ENCODE measurements at regions not wholly inside any gene's neighbourhood (a gene's known extent, or its start where the extent isn't known, plus 50 kb on each side); places are given as distances from the start of the nearest gene placed in this dataset.
"Not testable (repeated sequence)": the region's sequence is repeated elsewhere in the genome, so short reads cannot be mapped to it uniquely, and the experiment has no call there.

DNA sequence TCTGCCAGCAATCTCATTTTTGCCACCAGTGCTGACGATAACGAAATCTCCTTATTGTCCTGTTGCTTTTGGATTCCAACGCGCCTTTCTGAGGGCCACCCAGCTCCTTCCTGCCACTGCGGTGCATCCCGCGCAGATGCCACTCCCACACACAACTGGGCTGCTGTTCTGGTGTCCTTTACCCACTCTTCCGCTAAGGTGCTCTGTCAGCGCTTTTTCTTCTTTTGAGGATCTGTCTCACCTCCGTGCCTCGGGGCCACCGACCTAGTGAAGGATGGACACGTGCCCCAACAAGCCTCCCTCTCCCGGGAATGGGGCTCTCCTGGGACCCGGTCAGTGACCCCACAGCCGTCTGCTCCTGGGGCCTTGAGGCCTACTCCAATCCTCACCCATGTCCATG, 314.3 kb upstream of the COBL start:
- DNase-seq (ENCODE audit: low read depth in 2 of 2): no peak

DNA sequence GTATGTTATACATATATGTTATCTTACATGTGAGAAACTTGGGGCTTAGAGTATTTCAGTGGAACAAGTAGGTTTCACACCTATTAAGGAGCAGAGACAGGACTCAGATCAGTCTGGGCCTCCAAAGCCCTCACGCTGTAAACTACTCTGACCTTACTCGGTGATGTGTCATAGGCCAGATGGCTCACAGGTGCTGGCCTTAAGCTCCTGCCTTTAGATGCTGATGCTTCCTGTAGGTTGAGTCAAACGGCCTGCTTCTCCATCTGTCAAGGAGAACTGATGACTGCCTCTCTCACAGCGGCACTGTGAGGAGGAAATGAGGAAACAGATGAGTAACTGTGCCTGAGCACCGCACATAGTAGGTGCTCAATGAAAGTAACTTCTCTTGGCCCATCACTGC, 312.6 kb upstream of the COBL start:
- no peak for DNase-seq (ENCODE audit: low read depth in 2 of 2)

DNA sequence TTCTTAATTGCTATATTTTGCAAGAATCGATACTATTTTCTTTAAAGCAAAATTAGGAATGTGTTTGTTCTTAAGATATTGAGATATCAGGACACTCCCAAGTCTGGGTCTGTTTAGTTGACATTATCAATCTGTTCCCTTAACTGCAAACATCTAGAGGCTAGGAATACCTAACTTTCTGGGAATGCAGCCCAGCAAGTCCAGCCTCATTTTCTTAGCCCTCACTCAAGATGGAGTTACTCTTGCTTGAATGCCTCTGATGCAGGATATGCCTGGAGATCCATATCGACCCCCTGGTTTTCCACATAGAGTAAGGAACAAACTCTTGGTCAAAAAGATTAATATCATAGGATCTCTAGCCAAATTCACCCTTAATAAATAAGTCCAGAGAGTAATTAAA, 305.3 kb upstream of the COBL start:
- no peak for DNase-seq (ENCODE audit: low read depth in 2 of 2)

DNA sequence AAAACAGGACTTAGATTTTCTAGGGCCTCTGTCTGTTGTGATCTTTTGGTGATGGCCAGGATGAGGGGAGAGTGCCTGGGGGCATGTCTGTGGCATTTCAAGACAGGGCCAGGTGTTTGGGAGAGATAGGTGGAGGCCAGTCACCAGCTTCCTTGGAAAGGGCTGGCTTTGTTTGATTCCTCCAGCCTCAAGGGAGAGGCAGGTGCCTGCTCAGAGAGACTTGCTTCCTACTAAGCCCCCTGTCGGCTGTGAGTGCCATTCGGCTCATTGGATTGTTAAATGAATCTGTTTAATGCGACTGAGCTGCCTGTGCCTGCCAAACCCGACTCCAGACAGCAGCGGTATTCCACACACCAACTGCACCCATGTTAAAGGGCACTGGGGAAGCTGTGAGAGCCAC, 304.1 kb upstream of the COBL start:
- no peak for DNase-seq (ENCODE audit: low read depth in 2 of 2)

DNA sequence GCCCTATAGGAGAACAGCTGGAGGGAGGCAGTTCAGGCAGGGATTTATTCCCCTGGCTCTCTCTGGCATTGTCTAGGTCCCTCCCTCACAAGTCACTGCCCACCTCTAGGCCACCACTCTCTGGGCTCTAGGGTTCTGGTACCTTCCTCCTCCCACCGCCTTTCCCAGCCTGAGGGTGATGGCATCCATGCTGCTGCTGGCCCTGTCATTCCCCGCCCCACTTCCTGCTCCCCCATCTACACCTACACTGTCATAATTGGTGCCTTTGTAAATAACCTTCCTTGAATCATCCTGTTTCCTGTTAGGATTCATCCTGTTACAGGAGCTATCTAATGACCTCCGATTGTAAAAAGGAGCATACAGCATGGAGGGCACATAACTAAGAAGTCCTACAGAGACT, 303.3 kb upstream of the COBL start:
- no peak for DNase-seq (ENCODE audit: low read depth in 2 of 2)

DNA sequence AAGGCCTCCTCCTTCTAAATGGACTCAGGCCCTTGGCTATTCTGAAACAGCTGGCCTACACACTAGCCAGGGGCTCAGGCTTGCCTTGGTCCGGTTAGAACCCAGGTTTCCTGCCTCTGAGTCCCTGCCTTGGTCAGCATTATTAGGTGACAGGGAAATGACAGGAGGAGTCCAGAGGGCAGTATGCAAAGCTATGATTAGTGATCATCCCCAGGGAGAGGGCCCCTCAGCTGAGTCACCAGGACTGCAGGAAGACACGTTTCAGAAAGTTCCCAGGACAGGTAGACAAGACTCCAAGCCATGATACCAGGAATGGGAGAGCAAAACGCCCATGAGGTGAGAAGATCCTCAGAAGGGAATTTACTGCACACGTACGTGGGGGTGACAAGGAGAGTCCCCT, 301.1 kb upstream of the COBL start:
- no peak for DNase-seq (ENCODE audit: low read depth in 2 of 2)

DNA sequence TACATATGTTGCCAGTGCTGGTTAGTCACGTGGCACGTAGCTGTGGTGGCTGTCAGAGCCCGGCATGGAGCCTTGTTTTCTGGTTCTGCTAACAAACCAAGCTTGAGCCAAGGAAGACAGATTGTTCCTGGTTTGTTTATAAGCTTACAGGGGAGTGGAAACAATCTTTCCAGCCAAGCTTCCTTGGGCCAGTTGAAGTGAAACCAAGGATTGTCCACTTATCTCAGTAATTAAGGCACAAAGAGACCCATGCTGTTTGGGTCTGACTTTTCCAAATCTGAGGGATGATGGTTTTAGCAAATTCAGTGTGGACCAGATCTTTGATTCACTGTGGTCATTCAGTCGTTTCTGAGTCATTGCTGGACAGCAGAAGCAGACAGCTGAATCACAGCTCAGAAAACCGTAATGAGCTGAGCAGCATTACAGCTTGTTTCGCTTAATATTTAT, 297.3 kb upstream of the COBL start:
- no peak for DNase-seq (ENCODE audit: low read depth in 2 of 2)

DNA sequence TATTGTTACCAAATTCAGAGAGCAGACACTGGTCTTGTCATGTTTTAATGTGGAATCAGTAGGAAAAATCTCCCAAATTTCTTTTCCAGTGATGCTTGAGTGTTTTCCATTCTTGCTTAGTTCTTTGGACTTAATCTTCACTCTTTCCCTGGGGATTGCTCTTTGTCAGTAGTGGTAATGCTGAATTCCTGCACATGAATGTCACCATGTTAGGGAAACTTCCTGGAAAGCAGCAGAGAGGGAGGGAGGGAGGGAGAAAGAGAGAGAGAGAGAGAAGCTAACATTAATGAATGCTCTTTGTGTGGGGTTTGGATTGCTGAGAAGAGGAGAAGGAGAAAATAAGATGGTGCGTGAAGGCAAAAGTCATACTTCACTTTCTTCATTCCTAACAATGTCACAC, 295.3 kb upstream of the COBL start:
- no peak for DNase-seq (ENCODE audit: low read depth in 2 of 2)

DNA sequence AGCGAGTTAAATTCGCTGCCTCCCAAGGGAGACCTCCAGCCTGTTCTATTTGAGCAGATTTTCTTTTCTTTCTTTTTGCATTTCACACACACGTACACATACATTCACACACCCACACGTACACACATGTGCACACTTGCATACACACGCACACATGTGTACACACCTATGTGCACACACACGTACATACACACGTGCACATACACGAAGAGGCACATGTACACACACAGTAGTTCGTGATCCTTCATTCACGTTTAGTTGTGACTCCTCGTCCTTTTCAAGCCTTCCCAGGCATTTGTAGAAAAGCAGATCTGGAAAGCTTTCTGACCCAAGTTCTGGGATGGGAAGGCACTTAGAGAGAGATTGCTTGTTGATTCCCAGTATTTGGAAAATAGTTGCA, 290.8 kb upstream of the COBL start:
- no peak for DNase-seq (ENCODE audit: low read depth in 2 of 2)

DNA sequence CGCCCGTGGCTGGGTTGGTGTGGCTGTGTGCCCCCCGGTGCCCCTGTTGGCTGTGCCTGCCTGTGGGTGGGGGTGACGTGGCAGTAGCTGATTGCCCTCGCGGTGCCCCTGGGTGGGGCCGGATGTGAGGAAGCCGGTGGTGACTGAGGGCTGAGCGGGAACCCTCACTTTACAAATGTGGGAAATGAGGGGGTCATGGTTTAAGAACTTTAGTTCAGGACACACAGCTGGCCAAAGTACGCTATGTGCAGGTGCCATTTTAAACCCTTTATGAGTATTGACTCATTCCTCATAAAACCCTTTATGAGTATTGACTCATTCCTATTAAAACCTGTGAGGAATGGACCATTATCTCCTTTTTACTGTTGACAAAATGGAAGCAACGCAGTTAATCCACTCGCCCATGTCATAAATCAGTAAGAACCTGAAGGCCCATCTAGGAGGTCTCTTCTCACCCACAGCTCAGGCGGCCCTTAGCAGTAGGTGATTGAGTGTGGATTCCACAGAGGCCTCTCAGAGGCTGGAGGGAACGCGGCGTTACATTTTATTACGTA, 290.1 kb upstream of the COBL start:
- no peak for DNase-seq (ENCODE audit: low read depth in 2 of 2)

DNA sequence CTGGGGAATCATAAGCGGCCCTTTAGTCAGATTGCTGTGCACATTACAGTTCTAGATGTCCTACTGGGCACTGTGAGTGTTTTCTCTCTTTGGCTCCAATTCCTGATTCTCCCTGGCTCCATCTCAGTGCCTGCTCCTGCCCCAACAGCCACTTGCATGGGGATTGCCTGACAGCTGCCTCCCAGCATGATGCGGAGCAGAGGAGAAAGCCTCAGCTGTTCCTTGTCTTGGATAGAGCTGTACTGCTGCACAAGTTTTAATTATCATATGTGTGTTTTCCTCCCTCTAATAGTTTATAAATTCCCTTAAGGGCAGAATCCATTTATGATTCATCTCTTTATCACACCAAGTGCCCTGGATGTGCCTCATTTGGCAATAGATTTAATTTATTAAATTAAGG, 285.8 kb upstream of the COBL start:
- DNase-seq (ENCODE audit: low read depth in 2 of 2): no peak

DNA sequence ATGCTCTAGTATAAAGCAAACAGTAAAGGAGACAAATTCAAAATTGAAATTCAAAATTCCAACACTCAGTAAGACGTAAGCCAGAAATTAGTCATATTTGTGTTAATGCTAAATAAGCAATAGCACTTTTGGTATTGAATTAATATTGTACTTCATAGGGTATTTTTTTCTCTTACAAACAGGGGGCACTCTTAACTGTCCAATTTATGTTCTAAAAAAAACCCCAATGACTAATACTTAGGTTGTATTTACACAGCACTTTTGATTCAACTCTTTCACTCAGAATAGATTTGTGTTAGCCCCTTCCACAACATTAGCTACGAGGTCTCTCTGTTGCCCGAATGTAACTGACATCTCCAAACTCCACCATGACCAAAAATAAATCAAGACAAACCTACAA, 284.9 kb upstream of the COBL start:
- DNase-seq (ENCODE audit: low read depth in 2 of 2): no peak

DNA sequence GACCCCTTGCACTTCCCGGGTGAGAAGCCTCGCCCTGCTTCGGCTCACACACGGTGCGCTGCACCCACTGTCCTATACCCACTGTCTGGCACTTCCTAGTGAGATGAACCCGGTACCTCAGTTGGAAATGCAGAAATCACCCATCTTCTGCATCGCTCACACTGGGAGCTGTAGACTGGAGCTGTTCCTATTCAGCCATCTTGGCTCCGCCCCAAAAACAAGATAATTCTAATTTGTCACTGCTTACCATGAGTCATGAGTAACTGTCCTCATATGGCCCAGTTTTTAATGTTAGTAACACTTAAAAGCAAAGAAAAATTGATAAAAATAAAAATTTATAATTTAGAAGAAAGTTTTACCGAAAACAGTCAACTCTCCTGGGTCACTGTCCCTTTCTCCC, 283.3 kb upstream of the COBL start:
- DNase-seq (ENCODE audit: low read depth in 2 of 2): not testable (repeated sequence)

DNA sequence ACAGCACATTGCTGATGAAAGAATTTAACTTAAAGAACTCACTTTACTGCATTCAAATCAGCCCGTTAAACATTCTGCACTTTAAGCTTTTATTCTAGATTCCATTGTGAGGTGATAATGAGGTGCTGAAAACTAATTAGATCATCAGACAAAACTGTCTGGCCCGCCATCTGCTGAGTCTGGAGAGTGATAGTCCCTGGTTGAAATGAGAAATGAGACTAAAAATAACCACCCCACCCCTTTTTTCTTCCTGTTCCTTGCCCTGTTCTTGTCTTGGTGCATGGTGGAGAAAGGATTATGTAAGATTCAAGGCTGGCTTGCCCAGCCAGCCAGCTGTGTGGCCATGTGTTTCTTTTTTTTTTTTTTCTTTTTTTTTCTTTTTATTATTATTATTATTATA, 277.0 kb upstream of the COBL start:
- no peak for DNase-seq (ENCODE audit: low read depth in 2 of 2)

DNA sequence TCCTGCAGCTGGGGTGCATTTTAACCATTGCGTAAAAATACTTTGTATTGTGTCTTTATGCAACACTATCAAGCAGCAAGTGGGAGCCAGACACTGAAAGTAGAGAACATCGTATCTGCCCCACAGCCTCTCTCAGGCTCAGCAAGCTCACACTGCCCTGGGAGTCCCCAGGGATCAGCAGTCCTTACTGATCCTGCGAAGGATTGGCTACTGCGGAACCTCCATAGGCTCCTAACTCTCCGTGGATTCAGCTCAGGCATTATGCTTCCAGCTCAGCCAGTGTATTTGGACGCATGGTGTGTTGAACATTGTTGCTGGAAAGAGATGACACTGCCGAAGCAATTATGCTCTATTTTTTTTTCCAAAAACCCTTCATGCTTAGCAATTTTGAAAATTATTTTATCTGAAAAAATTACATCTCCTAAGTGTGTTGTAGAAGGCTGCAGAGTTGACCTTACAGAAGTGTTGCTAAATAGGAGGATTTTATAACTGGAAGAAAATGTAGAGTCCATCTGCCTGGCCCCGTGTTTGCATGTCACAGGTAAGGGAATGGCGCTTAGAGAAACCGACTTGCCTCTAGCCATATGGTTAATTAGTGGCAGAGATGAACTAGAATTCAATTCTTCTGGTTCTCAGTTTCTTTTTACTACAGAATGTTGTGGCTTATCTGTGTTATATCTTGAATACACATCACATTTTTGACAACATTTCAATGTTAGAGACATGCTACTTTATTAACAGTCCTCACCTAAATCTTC, 276.4 kb upstream of the COBL start:
- DNase-seq (ENCODE audit: low read depth in 2 of 2): no peak

DNA sequence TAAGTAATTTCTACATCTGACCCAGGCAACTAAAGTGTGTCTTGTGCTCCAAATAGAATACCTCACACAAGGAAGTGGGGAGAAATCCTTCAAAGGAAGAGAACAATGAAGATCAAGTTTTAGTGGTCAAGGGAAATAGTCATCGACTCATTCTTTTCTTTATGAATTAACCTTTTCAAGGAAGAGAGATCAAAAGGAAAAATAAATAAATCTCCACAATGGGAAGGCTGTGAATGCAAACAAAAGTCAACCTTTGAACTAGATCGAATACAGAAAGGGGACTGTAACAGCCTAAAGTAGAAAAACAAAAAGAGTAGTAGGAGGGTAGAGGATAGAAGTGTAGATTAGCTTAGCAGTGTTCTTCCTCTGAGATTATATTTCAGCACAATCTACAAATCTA, 274.6 kb upstream of the COBL start:
- DNase-seq (ENCODE audit: low read depth in 2 of 2): no peak

DNA sequence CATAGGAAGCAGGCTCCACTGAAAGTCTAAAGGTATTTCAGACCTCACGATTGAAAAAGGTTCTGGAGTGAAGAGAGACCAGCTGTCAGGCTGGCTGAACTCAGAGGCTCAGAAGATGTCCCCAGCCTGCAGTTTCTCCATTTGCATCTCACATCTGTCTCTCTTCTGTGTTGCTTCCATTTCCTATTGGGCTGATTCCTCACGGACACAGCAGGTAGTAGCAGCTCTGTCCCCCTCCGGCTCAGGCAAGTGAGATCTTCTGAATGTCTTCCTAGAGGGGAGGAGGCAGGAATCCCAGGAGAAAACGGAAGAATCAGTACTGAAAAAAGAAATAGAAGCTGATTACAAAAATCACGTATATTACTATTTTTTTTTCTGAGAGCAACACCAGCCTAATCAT, 274.1 kb upstream of the COBL start:
- DNase-seq (ENCODE audit: low read depth in 2 of 2): no peak

DNA sequence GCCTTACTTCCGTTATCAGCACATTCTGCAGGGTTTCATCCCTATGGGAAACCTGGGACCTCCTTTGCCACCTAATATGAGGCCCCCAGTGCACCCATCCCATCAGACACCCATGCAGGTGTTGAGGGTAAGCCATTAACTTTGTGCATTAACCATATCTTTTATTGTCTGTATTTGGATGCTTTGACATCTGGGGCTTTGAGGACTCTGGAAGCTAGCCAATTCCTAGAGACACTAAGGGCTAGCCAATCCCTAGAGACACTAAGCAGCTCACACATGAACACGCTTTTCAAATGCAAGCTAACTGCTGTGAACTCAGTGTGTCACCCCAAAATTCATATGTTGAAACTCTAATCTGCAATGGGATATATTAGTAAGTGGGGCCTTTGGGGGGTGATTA, 272.5 kb upstream of the COBL start:
- no peak for DNase-seq (ENCODE audit: low read depth in 2 of 2)

DNA sequence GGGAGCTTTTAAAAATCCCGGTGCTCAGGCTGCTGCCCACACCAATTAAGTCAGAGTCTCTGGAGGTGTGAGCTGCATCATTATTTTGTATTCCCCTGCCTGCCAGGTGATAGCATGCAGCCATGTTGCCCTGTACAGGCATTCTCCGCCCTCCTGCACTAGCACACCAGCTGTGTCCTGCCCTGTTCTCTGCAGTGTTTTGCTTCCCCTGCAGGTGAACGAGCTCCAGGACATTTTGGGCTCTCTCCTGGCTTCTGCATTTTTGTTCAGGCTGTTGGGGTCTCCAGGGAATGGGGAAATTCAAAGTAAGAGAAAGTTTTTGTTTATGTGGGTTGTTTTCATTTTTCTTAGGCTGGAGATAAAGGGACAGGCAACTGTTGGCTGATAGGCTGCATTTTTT, 271.0 kb upstream of the COBL start:
- DNase-seq (ENCODE audit: low read depth in 2 of 2): no peak

DNA sequence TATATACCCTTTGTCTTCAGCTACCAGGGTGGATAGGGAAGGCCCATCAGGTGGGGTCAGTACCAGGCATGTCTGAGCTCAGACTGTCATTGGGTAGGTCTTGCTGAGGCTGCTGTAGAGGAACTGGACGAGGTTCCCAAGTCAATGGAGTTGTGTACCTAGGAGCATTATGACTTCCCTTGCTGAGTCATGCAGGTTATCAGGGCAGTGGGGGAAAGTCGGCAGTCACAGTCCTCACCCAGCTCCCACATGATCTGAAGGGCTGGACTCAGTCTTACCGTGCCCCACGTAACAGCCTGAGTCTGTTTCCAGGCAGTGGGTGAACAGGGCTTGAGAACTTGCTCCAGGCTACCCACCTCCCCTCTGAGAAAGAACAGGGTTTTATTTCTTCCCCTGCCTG, 260.8 kb upstream of the COBL start:
- no peak for DNase-seq (ENCODE audit: low read depth in 2 of 2)

DNA sequence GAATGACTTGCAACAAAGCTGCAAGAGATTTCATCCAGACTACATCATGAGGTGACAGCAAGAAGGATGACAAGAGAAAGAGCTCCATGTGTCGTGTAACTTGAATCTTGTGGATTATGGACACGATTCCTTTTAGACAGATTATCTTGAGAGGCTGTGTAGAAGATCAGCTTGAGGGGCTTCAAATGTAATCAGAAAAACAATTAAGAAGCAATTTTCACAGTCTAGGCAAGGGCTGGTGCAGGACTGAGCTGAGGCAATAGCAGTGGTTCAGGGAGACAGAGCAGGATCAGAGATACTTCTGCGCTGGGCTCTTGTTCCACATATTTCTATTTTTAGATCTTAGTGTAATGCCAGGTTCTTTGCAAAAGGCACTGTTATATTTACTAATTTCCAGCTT, 253.0 kb upstream of the COBL start:
- no peak for DNase-seq (ENCODE audit: low read depth in 2 of 2)

DNA sequence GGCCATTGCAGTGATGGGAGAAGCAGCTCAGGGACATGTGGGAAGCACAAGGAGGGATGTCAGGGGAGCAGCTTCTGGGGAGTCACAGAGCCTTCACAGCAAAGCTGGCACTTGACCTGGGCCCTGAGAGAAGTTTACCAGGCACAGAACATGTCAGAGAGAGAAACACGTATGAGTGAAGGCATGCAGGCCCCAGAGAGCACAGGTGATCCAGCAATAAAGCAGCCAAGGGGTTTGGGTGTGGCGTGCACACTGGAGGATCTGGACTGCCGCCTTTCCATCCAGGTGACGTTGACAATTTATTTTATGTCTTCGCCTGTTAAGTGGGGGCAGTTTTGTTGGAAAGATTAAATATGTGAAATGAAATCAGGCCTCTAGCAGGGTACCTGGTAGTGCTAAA, 252.6 kb upstream of the COBL start:
- DNase-seq (ENCODE audit: low read depth in 2 of 2): no peak

DNA sequence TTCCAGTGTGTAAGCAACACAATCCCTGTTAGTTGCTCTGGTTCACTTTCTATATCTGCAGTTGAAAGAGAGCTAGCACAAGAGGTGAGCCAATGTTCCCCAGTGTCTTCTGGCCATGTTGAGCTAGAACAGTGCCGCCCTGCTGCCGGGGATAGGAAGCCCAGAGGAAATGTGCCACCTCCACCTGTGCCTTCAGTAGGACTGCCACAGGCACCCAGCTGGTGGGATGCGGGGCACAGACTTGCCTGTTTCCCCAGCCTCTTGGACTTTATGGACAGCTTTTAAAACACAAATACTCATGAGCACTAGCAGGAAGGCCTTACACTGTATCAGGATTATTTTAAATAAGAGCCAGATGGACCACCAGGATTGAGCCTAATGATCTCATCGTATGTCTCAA, 234.5 kb upstream of the COBL start:
- DNase-seq (ENCODE audit: low read depth in 2 of 2): no peak

DNA sequence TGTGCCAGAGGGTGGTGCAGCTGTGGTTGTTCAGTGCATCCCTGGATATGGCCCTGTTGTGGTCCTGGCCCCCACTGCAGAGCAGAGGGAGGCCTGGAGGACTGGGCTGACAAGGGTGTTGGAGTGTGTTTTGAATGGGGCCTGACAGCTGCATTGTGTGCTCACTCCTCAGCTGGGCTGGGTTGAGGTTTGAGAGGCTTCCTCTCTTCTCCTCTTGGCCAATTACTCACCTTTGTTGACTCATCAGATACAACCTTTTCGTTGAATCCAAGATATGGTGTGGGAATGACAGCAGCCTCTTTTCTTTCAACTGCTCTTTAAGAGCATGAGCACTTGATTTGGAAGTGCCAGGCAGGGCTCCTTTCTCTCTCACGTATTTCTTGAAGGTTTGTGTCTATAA, 228.5 kb upstream of the COBL start:
- DNase-seq (ENCODE audit: low read depth in 2 of 2): no peak

Data from stimulated activated CD4-positive, alpha-beta T cell treated with anti-CD3 and anti-CD28 coated beads, Interleukin-4, amount 100 ng/mL, for 48 hours (primary cell).